Endothelial cell of umbilical vein (primary cell): ENCODE measurements at regions not wholly inside any gene's neighbourhood (a gene's known extent, or its start where the extent isn't known, plus 50 kb on each side); places are given as distances from the start of the nearest gene placed in this dataset.

Experiments
- BruUV-seq: library from RNA; stranded (reverse); fragments of 400-500 nt; replicated peaks from 2 replicates; lab custom pipeline; 2021; lab: Mats Ljungman, UMichigan
- CTCF ChIA-PET: fragments of 300-600, 350-600 bp; sonication (Branson Sonifier 250); formaldehyde crosslinking; loops from one replicate; lab custom pipeline; 2021; ENCODE audit warnings: antibody characterized with exemption, inconsistent platforms; lab: Charles Lee
- POLR2A ChIA-PET: fragments of 300-600, 350-600 bp; sonication (Branson Sonifier 250); formaldehyde crosslinking; loops from one replicate; lab custom pipeline; 2021; ENCODE audit warnings: antibody characterized with exemption, inconsistent platforms; lab: Charles Lee
- DNase-seq: peaks from one replicate; pipeline ENCODE4 v3.0.0-alpha.2; 2011; ENCODE audit warnings: low read depth, low spot score
- FAIRE-seq: peaks from 2 replicates; lab custom pipeline; 2011; peaks lifted over from hg19 to GRCh38; lab: Jason Lieb, UNC
- H2AFZ ChIP-seq: 2 replicates; pipeline ENCODE4 v1.6.0; 2012; ENCODE audit warnings: low read depth, low read length, control low read depth, inconsistent platforms
- H3K27ac ChIP-seq: 2 replicates; pipeline ENCODE4 v1.5.1; 2011; ENCODE audit warnings: low read depth, mild to moderate bottlenecking, control low read depth, low read length, moderate library complexity; ENCODE audit not compliant: insufficient read depth
- H3K27me3 ChIP-seq, 2 experiments: 2 replicates each; pipeline versions ENCODE4 v1.6.0 to v1.6.1; 2011; ENCODE audit warnings: low read length in 2 of 2, mixed read lengths in 1 of 2; ENCODE audit not compliant: control insufficient read depth in 2 of 2, insufficient read depth in 2 of 2
- H3K36me3 ChIP-seq, 2 experiments: 2 replicates in 1 of 2; 3 replicates in 1 of 2; pipeline ENCODE4 v1.5.1; 2011; ENCODE audit warnings: low read length in 2 of 2, mild to moderate bottlenecking in 1 of 2, moderate library complexity in 1 of 2; ENCODE audit not compliant: control insufficient read depth in 2 of 2, insufficient read depth in 2 of 2; ENCODE audit errors: extremely low read depth in 1 of 2
- H3K4me1 ChIP-seq: 3 replicates; pipeline ENCODE4 v1.5.1; 2011; ENCODE audit warnings: mild to moderate bottlenecking, low read length; ENCODE audit not compliant: control insufficient read depth, insufficient read depth; ENCODE audit errors: extremely low read depth
- H3K4me2 ChIP-seq: 2 replicates; pipeline ENCODE4 v1.6.1; 2011; ENCODE audit warnings: low read length, control low read depth, mixed read lengths; ENCODE audit not compliant: insufficient read depth
- H3K4me3 ChIP-seq, 3 experiments: fragments of 200-600 bp in 1 of 3; sonication (generic), shearing (Covaris generic) in 1 of 3; replicated peaks in 1 of 3; 2 replicates each; pipeline ENCODE4 v1.5.1; 2011 to 2016; ENCODE audit warnings: control low read depth in 3 of 3, low read length in 3 of 3, mild to moderate bottlenecking in 2 of 3, inconsistent platforms in 1 of 3, low read depth in 1 of 3, moderate library complexity in 1 of 3; ENCODE audit not compliant: insufficient read depth in 1 of 3
- H3K79me2 ChIP-seq: 2 replicates; pipeline ENCODE4 v1.6.0; 2012; ENCODE audit warnings: low read length, inconsistent platforms; ENCODE audit not compliant: control insufficient read depth, insufficient read depth
- H3K9ac ChIP-seq: replicated peaks from 2 replicates; pipeline ENCODE3; 2011; ENCODE audit warnings: low read length, control low read depth; ENCODE audit not compliant: insufficient read depth; ENCODE audit errors: extremely low read depth
- H3K9me1 ChIP-seq: replicated peaks from 3 replicates; pipeline ENCODE4 v1.6.0; 2011; ENCODE audit warnings: mild to moderate bottlenecking, low read length; ENCODE audit not compliant: control insufficient read depth, insufficient read depth; ENCODE audit errors: extremely low read depth
- H3K9me3 ChIP-seq: replicated peaks from 2 replicates; pipeline ENCODE4 v1.5.1; 2012; ENCODE audit warnings: low read length, inconsistent platforms; ENCODE audit not compliant: control insufficient read depth, insufficient read depth
- H4K20me1 ChIP-seq: replicated peaks from 2 replicates; pipeline ENCODE3; 2011; ENCODE audit warnings: mild to moderate bottlenecking, low read length; ENCODE audit not compliant: control insufficient read depth, insufficient read depth; ENCODE audit errors: extremely low read depth
- EZH2 ChIP-seq: IDR thresholded peaks from 2 replicates; pipeline ENCODE4 v1.6.1; 2012; ENCODE audit warnings: borderline replicate concordance, low read depth, mild to moderate bottlenecking, moderate library complexity, low read length, inconsistent platforms; ENCODE audit not compliant: severe bottlenecking
- FOS ChIP-seq: IDR thresholded peaks from 2 replicates; pipeline ENCODE4 v1.6.1; 2011; ENCODE audit warnings: mild to moderate bottlenecking, low read length, moderate library complexity, borderline replicate concordance; ENCODE audit not compliant: insufficient read depth
- GATA2 ChIP-seq: IDR thresholded peaks from 2 replicates; pipeline ENCODE4 v1.7.0; 2011; ENCODE audit warnings: low read depth, mild to moderate bottlenecking, moderate library complexity, mixed read lengths, low read length; ENCODE audit not compliant: insufficient read length, insufficient read depth
- JUN ChIP-seq: IDR thresholded peaks from 2 replicates; pipeline ENCODE4 v1.6.1; 2011; ENCODE audit warnings: borderline replicate concordance, low read depth; ENCODE audit not compliant: insufficient read length, insufficient read depth
- MYC ChIP-seq: IDR thresholded peaks from one replicate; pipeline ENCODE4 v1.6.1; 2011; ENCODE audit warnings: mild to moderate bottlenecking, low read depth, low read length
- POLR2A ChIP-seq: IDR thresholded peaks from 2 replicates; pipeline ENCODE4 v1.6.1; 2012; ENCODE audit warnings: low read depth, mild to moderate bottlenecking, control low read depth, low read length
- POLR2AphosphoS5 ChIP-seq: IDR thresholded peaks from 2 replicates; pipeline ENCODE4 v1.6.1; 2012; ENCODE audit warnings: low read depth, mild to moderate bottlenecking, control low read depth, low read length, moderate library complexity; ENCODE audit not compliant: insufficient read depth
- dilution Hi-C: fragments of 300-500 bp; cut with MboI; formaldehyde crosslinking; loops from one replicate; pipeline ENCODE4 v1.15.0; 2019; ENCODE audit warnings: low sequenced_read_pairs; ENCODE audit not compliant: extremely low pct_ligation_motif_present
- intact Hi-C: fragments of 100-400 bp; cut with micrococcal nuclease; formaldehyde crosslinking; loops from one replicate; pipeline ENCODE4 v1.10.0; 2022
- TF ChIP-seq, protein P1 (sequence below), 2 donors: IDR thresholded peaks; 1 replicate in 1 of 2; 2 replicates in 1 of 2; pipeline ENCODE4 v1.5.1; 2011; ENCODE audit warnings: low read length in 2 of 2, mild to moderate bottlenecking in 2 of 2, moderate library complexity in 2 of 2, control low read depth in 1 of 2, inconsistent platforms in 1 of 2, low read depth in 1 of 2; ENCODE audit not compliant: insufficient read depth in 1 of 2; ENCODE audit errors: extremely low read depth in 1 of 2
- TF ChIP-seq, protein P2 (sequence below): IDR thresholded peaks from 2 replicates; pipeline ENCODE4 v1.6.1; 2011; ENCODE audit not compliant: insufficient read depth, insufficient read length

DNA sequence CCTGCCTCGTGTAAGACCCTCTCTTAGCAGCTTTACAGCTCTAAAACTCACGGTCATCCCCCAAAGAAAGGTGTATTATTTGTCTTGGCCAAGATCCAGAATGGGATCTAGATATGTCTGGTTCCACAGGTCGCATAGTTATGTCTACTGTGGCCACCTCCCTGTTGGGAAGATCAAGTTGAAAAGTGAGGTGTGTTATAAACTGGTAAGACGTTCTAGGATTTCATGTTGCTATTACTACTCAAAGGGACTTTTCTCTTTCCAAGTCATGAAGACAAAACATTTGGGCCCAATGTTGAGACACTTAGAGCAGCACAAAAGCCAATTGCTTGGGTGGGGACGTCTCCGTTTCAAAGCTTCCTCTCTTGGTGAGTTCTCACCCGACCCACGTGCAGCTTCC is 766.0 kb downstream of the RNF144A start:
- CTCF ChIA-PET = no interaction called here
- dilution Hi-C loops (no loop called here), intact Hi-C loops (no loop called here)
- Histone ChIP-seq H4K20me1 (no peaks in the 10 kb centered on the region), H3K27ac (no peak overlapping the region), H3K9me1 (no peaks in the 10 kb centered on the region), H3K27me3 (no peaks in the 10 kb centered on the region), H3K4me1 (no peaks in the 10 kb centered on the region), H3K4me2 (no peak overlapping the region), H3K4me3 (no peak overlapping the region), H3K36me3 (no peaks in the 10 kb centered on the region), H2AFZ (no peak overlapping the region), H3K9me3 (peaks cover 2% of the 10 kb centered on the region), H3K79me2 (no peaks in the 10 kb centered on the region), H3K9ac (no peak overlapping the region)
- FAIRE-seq = no peak
- no TSS peak for BruUV-seq
- no peak for DNase-seq
- POLR2A ChIA-PET = no interaction called here
- TF ChIP-seq MYC = no peak
- no peak for TF ChIP-seq POLR2A
- TF ChIP-seq, protein P1, sequence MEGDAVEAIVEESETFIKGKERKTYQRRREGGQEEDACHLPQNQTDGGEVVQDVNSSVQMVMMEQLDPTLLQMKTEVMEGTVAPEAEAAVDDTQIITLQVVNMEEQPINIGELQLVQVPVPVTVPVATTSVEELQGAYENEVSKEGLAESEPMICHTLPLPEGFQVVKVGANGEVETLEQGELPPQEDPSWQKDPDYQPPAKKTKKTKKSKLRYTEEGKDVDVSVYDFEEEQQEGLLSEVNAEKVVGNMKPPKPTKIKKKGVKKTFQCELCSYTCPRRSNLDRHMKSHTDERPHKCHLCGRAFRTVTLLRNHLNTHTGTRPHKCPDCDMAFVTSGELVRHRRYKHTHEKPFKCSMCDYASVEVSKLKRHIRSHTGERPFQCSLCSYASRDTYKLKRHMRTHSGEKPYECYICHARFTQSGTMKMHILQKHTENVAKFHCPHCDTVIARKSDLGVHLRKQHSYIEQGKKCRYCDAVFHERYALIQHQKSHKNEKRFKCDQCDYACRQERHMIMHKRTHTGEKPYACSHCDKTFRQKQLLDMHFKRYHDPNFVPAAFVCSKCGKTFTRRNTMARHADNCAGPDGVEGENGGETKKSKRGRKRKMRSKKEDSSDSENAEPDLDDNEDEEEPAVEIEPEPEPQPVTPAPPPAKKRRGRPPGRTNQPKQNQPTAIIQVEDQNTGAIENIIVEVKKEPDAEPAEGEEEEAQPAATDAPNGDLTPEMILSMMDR (IDR thresholded peaks at IDR 0.05; ENCODE audit: extremely low read depth in 1 of 2, insufficient read depth in 1 of 2, low read depth in 1 of 2, low read length in 2 of 2) = no peak
- TF ChIP-seq JUN = no peak
- no peak for TF ChIP-seq POLR2AphosphoS5
- TF ChIP-seq, protein P2, sequence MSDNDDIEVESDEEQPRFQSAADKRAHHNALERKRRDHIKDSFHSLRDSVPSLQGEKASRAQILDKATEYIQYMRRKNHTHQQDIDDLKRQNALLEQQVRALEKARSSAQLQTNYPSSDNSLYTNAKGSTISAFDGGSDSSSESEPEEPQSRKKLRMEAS = no peak

DNA sequence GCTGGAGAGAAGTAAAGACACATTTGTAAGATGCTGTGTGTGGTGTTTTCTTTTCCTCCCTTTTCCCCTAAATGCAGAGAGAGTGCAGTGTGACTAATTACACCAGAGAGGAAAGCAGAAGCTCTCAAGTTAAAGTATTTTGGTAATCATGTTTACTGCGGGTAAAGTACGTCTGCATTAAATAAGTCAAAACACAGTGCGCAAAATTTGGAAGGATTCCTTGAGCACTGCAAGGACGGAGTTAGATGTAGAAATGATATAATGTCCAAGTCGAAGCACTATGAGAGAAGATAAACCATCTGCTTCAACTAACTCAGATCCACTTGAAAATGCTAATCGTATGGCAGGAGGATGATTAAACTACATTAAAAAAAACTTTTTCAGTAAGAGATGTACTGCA is 766.5 kb downstream of the RNF144A start:
- no peaks in the 10 kb centered on the region for H3K36me3 ChIP-seq
- dilution Hi-C loops = no loop called here
- H3K9me1 ChIP-seq = no peaks in the 10 kb centered on the region
- peaks cover 2% of the 10 kb centered on the region for H3K9me3 ChIP-seq
- H3K9ac ChIP-seq = no peak overlapping the region
- TF ChIP-seq MYC (no peak), EZH2 (no peak), POLR2AphosphoS5 (no peak), GATA2 (no peak), FOS (no peak), JUN (no peak), POLR2A (no peak)
- TF ChIP-seq, protein P1 (IDR thresholded peaks at IDR 0.05; ENCODE audit: extremely low read depth in 1 of 2, insufficient read depth in 1 of 2, low read depth in 1 of 2, low read length in 2 of 2) = no peak
- TF ChIP-seq, protein P2 = no peak
- no peak overlapping the region for H3K27ac ChIP-seq
- no TSS peak for BruUV-seq
- no peak overlapping the region for H3K4me2 ChIP-seq
- CTCF ChIA-PET = no interaction called here
- no peaks in the 10 kb centered on the region for H4K20me1 ChIP-seq
- H3K4me1 ChIP-seq = no peaks in the 10 kb centered on the region
- no peaks in the 10 kb centered on the region for H3K79me2 ChIP-seq
- no peak overlapping the region for H3K4me3 ChIP-seq
- FAIRE-seq = no peak
- DNase-seq = no peak
- no peak overlapping the region for H2AFZ ChIP-seq
- POLR2A ChIA-PET = no interaction called here
- intact Hi-C loops = no loop called here
- H3K27me3 ChIP-seq = no peaks in the 10 kb centered on the region
